A549 (cell line): ENCODE measurements at regions not wholly inside any gene's neighbourhood (a gene's known extent, or its start where the extent isn't known, plus 50 kb on each side); places are given as distances from the start of the nearest gene placed in this dataset.
"Not testable (repeated sequence)": the region's sequence is repeated elsewhere in the genome, so short reads cannot be mapped to it uniquely, and the experiment has no call there.

ENCODE experiments used
- BHLHE40 ChIP-seq: IDR thresholded peaks from 2 replicates; pipeline ENCODE4 v1.6.1; 2012; ENCODE audit warnings: low read depth, low read length, inconsistent platforms
- CBX2 ChIP-seq: fragments of 200-600 bp; sonication (generic); IDR thresholded peaks from 2 replicates; pipeline ENCODE4 v1.6.1; 2016; ENCODE audit warnings: low read depth, mild to moderate bottlenecking, borderline replicate concordance
- CTCF ChIP-seq: fragments of >200 bp; sonication (Bioruptor Twin); formaldehyde crosslinking; IDR thresholded peaks from 3 replicates; pipeline ENCODE4 v1.5.1; 2016
- EP300 ChIP-seq, 2 experiments: fragments of >200 bp; sonication (Bioruptor Twin); formaldehyde crosslinking; IDR thresholded peaks; 2 replicates in 1 of 2; 3 replicates in 1 of 2; pipeline ENCODE4 v1.6.1; 2016 to 2017
- HMGXB4 ChIP-seq: fragments of 250-450 bp; sonication (Bioruptor Pico); IDR thresholded peaks from 2 replicates; pipeline ENCODE4 v1.5.0; 2021; ENCODE audit warnings: mild to moderate bottlenecking, moderate library complexity, borderline replicate concordance
- HOXA7 ChIP-seq: fragments of 250-450 bp; sonication (Bioruptor Pico); IDR thresholded peaks from 2 replicates; pipeline ENCODE4 v1.5.0; 2020; ENCODE audit warnings: mild to moderate bottlenecking, moderate library complexity
- NPAS2 ChIP-seq: fragments of 250-450 bp; sonication (Bioruptor Pico); IDR thresholded peaks from 2 replicates; pipeline ENCODE4 v1.8.0; 2022; ENCODE audit warnings: mild to moderate bottlenecking, moderate library complexity, borderline replicate concordance
- POLR2A ChIP-seq: IDR thresholded peaks from 2 replicates; pipeline ENCODE4 v1.6.1; 2012; ENCODE audit warnings: mild to moderate bottlenecking, low read length
- REST ChIP-seq: fragments of 200-600 bp; sonication (generic); IDR thresholded peaks from 2 replicates; pipeline ENCODE4 v1.6.1; 2016; ENCODE audit warnings: antibody characterized with exemption, mild to moderate bottlenecking, moderate library complexity
- RFX5 ChIP-seq: fragments of 450-650 bp; IDR thresholded peaks from 2 replicates; pipeline ENCODE4 v1.7.1; 2014; ENCODE audit warnings: antibody characterized with exemption, mild to moderate bottlenecking, moderate library complexity
- SMC3 ChIP-seq: fragments of >200 bp; sonication (Bioruptor Twin); formaldehyde crosslinking; IDR thresholded peaks from 3 replicates; pipeline ENCODE4 v1.6.1; 2018; ENCODE audit warnings: inconsistent platforms

GRCh38 chr2:47726978-47727377 is 56.0 kb upstream of the MSH6 start:
- not testable (repeated sequence) for TF ChIP-seq CTCF; NPAS2 (CRISPR knock-in tag); CBX2; EP300 (IDR thresholded peaks at IDR 0.05); REST; BHLHE40; RFX5; SMC3; POLR2A; HOXA7; HMGXB4
